ENCODE measurements at regions not wholly inside any gene's neighbourhood (a gene's known extent, or its start where the extent isn't known, plus 50 kb on each side); places are given as distances from the start of the nearest gene placed in this dataset.

GRCh38 chr2:12064153-12064552 is 317.7 kb downstream of the LPIN1 start:
- TF ChIP-seq, protein P1, sequence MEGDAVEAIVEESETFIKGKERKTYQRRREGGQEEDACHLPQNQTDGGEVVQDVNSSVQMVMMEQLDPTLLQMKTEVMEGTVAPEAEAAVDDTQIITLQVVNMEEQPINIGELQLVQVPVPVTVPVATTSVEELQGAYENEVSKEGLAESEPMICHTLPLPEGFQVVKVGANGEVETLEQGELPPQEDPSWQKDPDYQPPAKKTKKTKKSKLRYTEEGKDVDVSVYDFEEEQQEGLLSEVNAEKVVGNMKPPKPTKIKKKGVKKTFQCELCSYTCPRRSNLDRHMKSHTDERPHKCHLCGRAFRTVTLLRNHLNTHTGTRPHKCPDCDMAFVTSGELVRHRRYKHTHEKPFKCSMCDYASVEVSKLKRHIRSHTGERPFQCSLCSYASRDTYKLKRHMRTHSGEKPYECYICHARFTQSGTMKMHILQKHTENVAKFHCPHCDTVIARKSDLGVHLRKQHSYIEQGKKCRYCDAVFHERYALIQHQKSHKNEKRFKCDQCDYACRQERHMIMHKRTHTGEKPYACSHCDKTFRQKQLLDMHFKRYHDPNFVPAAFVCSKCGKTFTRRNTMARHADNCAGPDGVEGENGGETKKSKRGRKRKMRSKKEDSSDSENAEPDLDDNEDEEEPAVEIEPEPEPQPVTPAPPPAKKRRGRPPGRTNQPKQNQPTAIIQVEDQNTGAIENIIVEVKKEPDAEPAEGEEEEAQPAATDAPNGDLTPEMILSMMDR (IDR thresholded peaks at IDR 0.05) = no peak
- TF ChIP-seq POLR2A (IDR thresholded peaks at IDR 0.05) (no peak), EP300 (IDR thresholded peaks at IDR 0.05) (no peak)

All from tibial nerve (tissue), 4 donors.